B cell (primary cell): ENCODE measurements at regions not wholly inside any gene's neighbourhood (a gene's known extent, or its start where the extent isn't known, plus 50 kb on each side); places are given as distances from the start of the nearest gene placed in this dataset.

Experiments used
- CTCF ChIP-seq: fragments of 200-600 bp; IDR thresholded peaks from one replicate; pipeline ENCODE4 v1.8.0; 2022; ENCODE audit warnings: antibody characterized with exemption, mild to moderate bottlenecking
- EZH2 ChIP-seq: IDR thresholded peaks from 2 replicates; pipeline ENCODE4 v1.6.1; 2012; ENCODE audit warnings: borderline replicate concordance, low read depth, mild to moderate bottlenecking, moderate library complexity, low read length; ENCODE audit not compliant: insufficient read depth, poor library complexity, severe bottlenecking

GRCh38 chr9:90047828-90048227 lies 443.0 kb downstream of the GADD45G start:
- TF ChIP-seq CTCF: no peak
- no peak for TF ChIP-seq EZH2
